NT2/D1 (cell line): ENCODE measurements at regions not wholly inside any gene's neighbourhood (a gene's known extent, or its start where the extent isn't known, plus 50 kb on each side); places are given as distances from the start of the nearest gene placed in this dataset.

Experiments
- YY1 ChIP-seq: IDR thresholded peaks from 2 replicates; pipeline ENCODE4 v1.6.1; 2011; ENCODE audit not compliant: insufficient read length, insufficient read depth
- ZNF274 ChIP-seq: IDR thresholded peaks from 2 replicates; pipeline ENCODE4 v1.6.1; 2011; ENCODE audit warnings: mild to moderate bottlenecking, low read depth, low read length

GRCh38 chr10:4033341-4033896 is 248.4 kb upstream of the KLF6 start:
- TF ChIP-seq YY1, result no peak
- no peak for TF ChIP-seq ZNF274
